NCI-H128 (cell line): ENCODE measurements at regions not wholly inside any gene's neighbourhood (a gene's known extent, or its start where the extent isn't known, plus 50 kb on each side); places are given as distances from the start of the nearest gene placed in this dataset.
"Not testable (repeated sequence)": the region's sequence is repeated elsewhere in the genome, so short reads cannot be mapped to it uniquely, and the experiment has no call there.

Source experiments
- DNase-seq: peaks from one replicate; lab custom pipeline; 2025; ENCODE audit not compliant: unreplicated experiment; lab: John Stamatoyannopoulos, UW

GRCh38 chr1:30464187-30464617, 259.2 kb downstream of the MATN1 start:
- no peak for DNase-seq

GRCh38 chr1:30462826-30463425, 260.5 kb downstream of the MATN1 start:
- no peak for DNase-seq

DNA sequence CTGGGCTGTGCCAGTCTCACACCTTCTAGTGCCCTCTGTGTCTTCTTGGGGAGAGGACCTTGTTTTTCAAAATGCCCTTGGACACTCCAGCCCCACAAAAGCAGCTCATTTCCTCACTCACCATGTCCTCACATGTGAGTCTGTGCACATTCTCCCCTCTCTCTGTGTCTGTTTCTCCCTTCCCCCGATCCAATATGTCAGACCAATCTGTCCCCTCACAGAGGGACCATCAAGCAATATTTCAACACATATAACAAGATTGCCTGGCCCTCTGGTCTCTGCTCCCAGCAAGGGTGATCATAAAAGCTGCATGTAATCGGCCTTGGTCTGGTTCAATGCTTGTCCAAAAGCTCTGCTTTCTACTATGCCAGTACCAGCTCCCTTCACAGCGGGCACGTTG, 261.2 kb downstream of the MATN1 start:
- DNase-seq = no peak

DNA sequence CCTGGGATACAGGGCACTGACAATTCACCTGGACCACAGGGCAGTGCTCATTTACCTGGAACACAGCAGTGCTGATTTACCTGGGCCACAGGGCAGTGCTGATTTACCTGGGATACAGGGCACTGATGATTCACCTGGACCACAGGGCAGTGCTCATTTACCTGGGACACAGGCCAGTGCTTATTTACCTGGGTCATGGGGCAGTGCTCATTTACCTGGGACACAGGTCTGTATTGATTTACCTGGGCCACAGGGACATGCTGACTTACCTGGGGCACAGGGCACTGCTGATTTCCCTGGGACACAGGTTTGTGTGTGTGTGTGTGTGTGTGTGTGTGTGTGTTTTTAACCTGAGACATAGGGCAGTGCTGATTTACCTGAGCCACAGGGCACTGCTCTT, 261.7 kb downstream of the MATN1 start:
- no peak for DNase-seq

GRCh38 chr1:30460661-30461060, 262.7 kb downstream of the MATN1 start:
- DNase-seq = no peak

GRCh38 chr1:30458730-30459485, 264.5 kb downstream of the MATN1 start:
- not testable (repeated sequence) for DNase-seq

DNA sequence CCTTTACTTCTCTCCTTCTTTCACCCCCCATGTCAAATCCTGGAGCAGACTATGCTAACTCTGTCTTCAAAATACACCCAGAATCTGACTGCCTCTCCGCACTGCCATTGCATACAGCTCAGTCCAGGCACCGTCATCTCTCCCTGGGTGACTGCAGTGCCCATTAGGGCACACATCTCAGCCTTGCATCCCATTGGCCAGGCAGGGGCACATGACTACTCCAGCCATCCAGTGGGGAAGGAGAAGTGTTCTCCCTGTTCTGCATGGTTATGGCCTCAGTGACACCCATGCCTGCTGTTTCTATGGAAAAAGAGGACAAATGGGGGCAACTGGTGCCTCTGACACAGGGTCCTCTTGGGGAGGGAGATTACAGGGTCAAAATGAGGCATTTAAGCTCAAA, 270.5 kb downstream of the MATN1 start:
- no peak for DNase-seq

DNA sequence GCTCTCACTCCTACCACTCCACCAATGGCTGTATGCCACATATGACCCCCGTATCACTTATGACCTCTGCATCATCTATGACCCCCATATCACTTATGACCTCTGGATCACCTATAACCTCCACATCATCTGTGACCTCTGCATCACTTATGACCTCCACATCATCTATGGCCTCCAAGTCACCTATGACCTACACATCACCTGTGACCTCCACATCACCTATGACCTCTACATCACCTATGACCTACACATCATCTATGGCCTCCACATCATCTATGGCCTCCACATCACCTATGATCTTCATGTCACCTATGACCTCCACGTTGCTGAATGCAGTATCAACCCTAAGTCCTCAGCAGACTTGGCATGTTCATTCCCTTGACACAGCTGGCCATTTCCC, 271.2 kb downstream of the MATN1 start:
- no peak for DNase-seq

DNA sequence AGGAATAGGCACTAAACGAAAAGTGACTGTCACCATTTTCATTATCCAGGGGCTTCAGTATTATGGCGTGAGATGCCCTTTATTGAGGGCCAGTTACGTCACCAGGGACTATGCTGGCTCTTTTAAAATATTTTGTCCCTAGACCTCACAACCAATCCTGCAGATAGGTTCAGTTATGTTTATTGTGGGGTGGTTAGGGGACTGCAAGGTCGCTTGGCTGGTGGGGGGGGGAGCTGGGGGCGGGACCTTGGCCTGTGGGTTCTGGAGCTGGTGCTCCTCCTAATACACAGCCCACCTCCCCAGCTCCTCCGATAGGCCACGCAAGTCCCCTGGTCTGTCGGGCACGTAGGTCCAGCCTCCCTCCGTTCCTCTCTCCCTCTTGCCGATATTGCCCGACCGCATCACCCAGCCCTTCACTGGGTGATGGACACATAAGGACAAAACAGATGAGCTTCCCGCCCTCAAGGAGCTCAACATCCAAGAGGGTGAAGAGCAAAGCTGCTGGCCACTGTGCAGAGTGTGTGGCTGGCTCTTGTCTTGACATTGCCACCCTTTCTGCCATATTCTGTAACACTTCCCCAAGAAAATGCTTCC, 271.8 kb downstream of the MATN1 start:
- DNase-seq = no peak

DNA sequence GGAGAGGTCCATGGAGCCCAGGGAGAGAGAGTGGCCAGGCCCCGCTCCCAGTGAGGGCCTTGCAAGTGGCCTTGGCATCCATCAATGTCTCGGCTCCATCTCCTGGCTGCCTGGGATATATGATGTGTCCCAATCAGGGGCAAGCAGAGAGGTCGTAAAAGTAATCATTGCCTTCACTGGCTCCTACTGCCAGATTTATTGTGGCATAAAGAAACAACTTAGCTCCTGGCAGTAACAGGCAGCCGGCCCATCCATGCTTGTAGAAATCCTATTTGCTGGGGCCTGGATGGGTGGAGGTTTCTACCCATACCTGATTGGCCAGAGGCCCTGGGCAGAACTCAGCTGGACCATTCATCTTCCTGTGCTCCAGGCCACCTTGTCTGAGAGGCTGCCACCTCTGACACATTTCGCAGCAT, 272.6 kb downstream of the MATN1 start:
- DNase-seq = no peak

- no peak for DNase-seq
Measured at GRCh38 chr1:30450148-30450817, 273.1 kb downstream of the MATN1 start.

DNA sequence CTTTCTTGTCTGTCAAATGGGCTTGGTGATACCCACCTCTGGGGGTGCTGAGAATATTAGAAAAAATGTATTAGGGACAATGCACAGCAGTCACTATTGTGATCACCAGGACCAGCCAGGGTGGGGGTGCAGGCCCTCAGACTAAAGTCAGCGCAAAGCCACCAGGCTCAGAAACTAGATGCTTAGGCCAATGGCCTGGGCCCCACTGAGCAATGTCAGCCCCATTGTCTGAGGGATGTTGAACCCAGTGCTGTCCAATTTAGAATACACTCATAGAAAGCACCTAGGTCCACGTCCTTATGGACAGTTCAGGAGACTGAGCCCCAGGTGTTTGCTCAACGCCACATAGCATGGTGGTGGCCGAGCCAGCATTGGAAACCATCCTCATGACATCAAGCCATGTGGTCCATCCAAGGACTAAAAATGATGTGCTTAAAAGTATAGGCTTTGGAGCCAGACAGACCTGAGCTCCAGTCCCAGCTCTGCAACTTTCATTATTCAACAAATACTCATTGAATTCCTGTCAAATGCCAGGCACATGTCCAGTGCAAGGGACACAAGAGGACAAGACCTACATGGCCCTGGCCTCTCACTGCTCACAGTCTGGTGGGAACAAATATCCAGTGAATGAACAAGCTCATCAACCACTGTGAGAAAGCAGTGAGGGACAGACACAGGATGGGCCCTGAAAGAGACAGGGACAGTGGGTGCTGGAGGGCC, 273.8 kb downstream of the MATN1 start:
- no peak for DNase-seq

GRCh38 chr1:30449003-30449402, 274.4 kb downstream of the MATN1 start:
- DNase-seq = no peak

DNA sequence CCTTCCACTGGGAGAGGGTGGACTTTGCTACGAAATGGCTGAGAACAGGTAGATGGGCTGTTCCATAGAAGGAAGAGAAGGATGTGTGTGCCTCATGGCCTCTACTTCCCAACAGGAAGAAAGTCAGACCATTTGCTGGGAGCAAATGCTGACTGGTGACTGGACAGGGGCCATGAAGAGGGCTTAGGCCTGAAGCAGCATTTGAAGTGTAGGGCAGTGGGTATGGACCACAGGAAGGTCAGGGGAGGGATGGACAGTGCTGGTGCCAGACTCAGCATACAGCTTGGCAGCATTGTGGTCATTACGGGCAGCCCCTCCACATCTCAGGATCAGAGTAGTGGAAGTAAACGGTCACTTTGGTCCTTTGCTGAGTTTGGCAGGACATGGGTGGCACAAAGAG, 275.7 kb downstream of the MATN1 start:
- no peak for DNase-seq

GRCh38 chr1:30447080-30447479, 276.3 kb downstream of the MATN1 start:
- no peak for DNase-seq

DNA sequence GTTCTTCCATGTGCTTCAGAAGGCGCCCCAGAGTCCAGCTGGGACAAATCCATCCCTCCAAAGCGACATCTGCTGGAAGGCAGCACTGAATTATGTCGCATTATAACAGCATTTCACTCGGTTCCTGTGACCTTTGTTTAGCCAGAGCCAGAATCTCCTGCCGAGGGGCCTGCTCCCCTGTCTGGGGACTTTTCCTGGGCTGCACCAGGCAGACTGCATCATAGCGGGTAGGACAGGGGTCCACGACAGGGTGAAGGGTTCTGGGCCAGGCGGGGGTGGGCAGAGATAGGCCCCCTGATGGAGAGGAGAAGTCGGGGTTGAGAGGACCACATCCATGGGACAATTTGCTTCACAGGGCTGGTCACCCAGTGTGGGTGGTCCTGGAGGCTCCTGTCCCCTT, 276.9 kb downstream of the MATN1 start:
- DNase-seq = no peak

GRCh38 chr1:30446095-30446494, 277.3 kb downstream of the MATN1 start:
- DNase-seq = no peak

GRCh38 chr1:30445449-30445848, 277.9 kb downstream of the MATN1 start:
- DNase-seq = no peak

DNA sequence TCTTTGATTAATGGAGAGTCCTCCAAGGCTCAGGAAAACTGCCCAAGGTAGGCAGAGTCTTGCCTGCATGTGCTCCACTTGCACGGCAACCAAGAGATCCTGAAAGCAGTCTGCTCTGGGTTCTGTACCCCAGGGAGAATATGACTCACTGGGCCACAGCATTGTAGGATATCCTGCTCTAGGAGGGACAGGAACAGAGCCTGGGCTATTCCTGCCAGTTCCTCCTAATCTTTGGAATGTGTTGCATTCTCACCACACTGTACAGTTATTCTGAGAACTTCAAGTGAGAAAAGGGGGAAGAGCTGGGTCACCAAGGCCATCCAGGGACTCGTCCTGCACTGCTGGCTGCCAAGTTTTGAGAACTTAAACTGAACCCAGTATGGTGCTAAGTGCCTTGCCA, 278.5 kb downstream of the MATN1 start:
- no peak for DNase-seq

GRCh38 chr1:30444401-30444800, 279.0 kb downstream of the MATN1 start:
- no peak for DNase-seq

DNA sequence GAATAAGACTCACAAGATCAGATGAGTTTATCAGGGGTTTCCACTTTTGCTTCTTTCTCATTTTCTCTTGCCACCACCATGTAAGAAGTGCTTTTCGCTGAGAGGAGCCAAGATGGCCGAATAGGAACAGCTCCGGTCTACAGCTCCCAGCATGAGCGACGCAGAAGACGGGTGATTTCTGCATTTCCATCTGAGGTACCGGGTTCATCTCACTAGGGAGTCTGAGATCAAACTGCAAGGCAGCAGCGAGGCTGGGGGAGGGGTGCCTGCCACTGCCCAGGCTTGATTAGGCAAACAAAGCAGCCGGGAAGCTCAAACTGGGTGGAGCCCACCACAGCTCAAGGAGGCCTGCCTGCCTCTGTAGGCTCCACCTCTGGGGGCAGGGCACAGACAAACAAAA, 285.1 kb downstream of the MATN1 start:
- DNase-seq = not testable (repeated sequence)
